HepG2 (cell line): ENCODE measurements at regions not wholly inside any gene's neighbourhood (a gene's known extent, or its start where the extent isn't known, plus 50 kb on each side); places are given as distances from the start of the nearest gene placed in this dataset.

Experiments used
- ATAC-seq: fragments of 200-7000 bp; cut with Tn5 transposase; 3 replicates; pipeline ENCODE4 v1.9.1; 2020; ENCODE audit warnings: mild to moderate bottlenecking, moderate library complexity
- BruUV-seq: library from RNA; stranded (reverse); fragments of 400-500 nt; replicated peaks from 2 replicates; lab custom pipeline; 2021; lab: Mats Ljungman, UMichigan
- CTCF ChIA-PET: fragments of 300-600 bp; formaldehyde crosslinking; extraction: SDS; loops from one replicate; lab custom pipeline; 2021; ENCODE audit warnings: low total read pairs, inconsistent platforms, low intra/inter-chr PET ratio; lab: Yijun Ruan, JAX
- POLR2A ChIA-PET: fragments of 350-600 bp; sonication (Branson Sonifier 250); formaldehyde crosslinking; loops from one replicate; lab custom pipeline; 2020; ENCODE audit warnings: antibody characterized with exemption, inconsistent platforms; lab: Yijun Ruan, JAX
- DNase-seq: peaks from one replicate; pipeline ENCODE4 v3.0.0-alpha.2; 2015; ENCODE audit warnings: low spot score
- FAIRE-seq: peaks from 3 replicates; lab custom pipeline; 2011; peaks lifted over from hg19 to GRCh38; lab: Jason Lieb, UNC
- H2AFZ ChIP-seq: one replicate; pipeline ENCODE4 v1.6.1; 2011; ENCODE audit warnings: low read length, inconsistent platforms
- H3K27ac ChIP-seq: fragments of 300-600 bp; 3 replicates; pipeline ENCODE4 v1.8.0; 2011; ENCODE audit warnings: mixed run types, mild to moderate bottlenecking, mixed read lengths, low read length, inconsistent platforms; ENCODE audit not compliant: insufficient read depth; ENCODE audit errors: extremely low read length
- H3K27me3 ChIP-seq, 2 experiments: fragments of 200-600 bp in 1 of 2; 2 replicates in 1 of 2; 3 replicates in 1 of 2; pipeline versions ENCODE4 v1.6.0 to v1.8.0; 2011; ENCODE audit warnings: low read length in 2 of 2, mild to moderate bottlenecking in 2 of 2, moderate library complexity in 2 of 2, inconsistent platforms in 1 of 2; ENCODE audit not compliant: insufficient read depth in 2 of 2, control insufficient read depth in 1 of 2
- H3K36me3 ChIP-seq, 2 experiments: fragments of 200-600 bp in 1 of 2; replicated peaks in 1 of 2; 2 replicates in 1 of 2; 3 replicates in 1 of 2; pipeline versions ENCODE4 v1.5.1 to v1.8.0; 2011; ENCODE audit warnings: low read length in 2 of 2, inconsistent platforms in 1 of 2; ENCODE audit not compliant: insufficient read depth in 2 of 2, control insufficient read depth in 1 of 2
- H3K4me1 ChIP-seq: 2 replicates; pipeline ENCODE4 v1.5.1; 2012; ENCODE audit warnings: low read length, inconsistent platforms; ENCODE audit not compliant: insufficient read depth
- H3K4me2 ChIP-seq: 2 replicates; pipeline ENCODE4 v1.6.0; 2011; ENCODE audit warnings: low read depth, low read length, inconsistent platforms
- H3K4me3 ChIP-seq, 3 experiments: fragments of 200-600 bp in 1 of 3; sonication (generic), shearing (Covaris generic) in 1 of 3; replicated peaks in 1 of 3; 2 replicates each; pipeline ENCODE4 v1.5.1; 2011 to 2016; ENCODE audit warnings: low read length in 3 of 3, inconsistent platforms in 2 of 3, low read depth in 2 of 3, mild to moderate bottlenecking in 2 of 3, control low read depth in 1 of 3, mixed read lengths in 1 of 3; ENCODE audit not compliant: insufficient read depth in 1 of 3
- H3K79me2 ChIP-seq: one replicate; pipeline ENCODE4 v1.6.1; 2011; ENCODE audit warnings: low read length, inconsistent platforms; ENCODE audit not compliant: insufficient read depth
- H3K9ac ChIP-seq: 2 replicates; pipeline ENCODE4 v1.6.0; 2011; ENCODE audit warnings: mild to moderate bottlenecking, low read depth, low read length, inconsistent platforms; ENCODE audit not compliant: insufficient read depth
- H3K9me3 ChIP-seq: 2 replicates; pipeline ENCODE4 v1.5.1; 2012; ENCODE audit warnings: mild to moderate bottlenecking, low read length
- H4K20me1 ChIP-seq: 2 replicates; pipeline ENCODE4 v1.6.0; 2011; ENCODE audit warnings: inconsistent platforms, mild to moderate bottlenecking, low read length, moderate library complexity; ENCODE audit not compliant: insufficient read depth
- ARID3A ChIP-seq: IDR thresholded peaks from 2 replicates; pipeline ENCODE4 v1.6.1; 2012; ENCODE audit warnings: low read depth, low read length, improper control_type of control experiment
- DNMT3B ChIP-seq: conservative IDR thresholded peaks from 2 replicates; pipeline ENCODE4 v1.6.1; 2016; ENCODE audit warnings: missing biosample characterization, control low read depth
- MAFK ChIP-seq, 2 experiments: IDR thresholded peaks in 1 of 2; conservative IDR thresholded peaks in 1 of 2; 2 replicates each; pipeline ENCODE4 v1.6.1; 2011; ENCODE audit warnings: improper control_type of control experiment in 2 of 2, low read length in 2 of 2
- ZNF264 ChIP-seq: sonication (generic); formaldehyde crosslinking; IDR thresholded peaks from 2 replicates; pipeline ENCODE4 v1.4.0; 2020; ENCODE audit warnings: missing genetic modification reagents
- ZNF687 ChIP-seq: sonication (generic); formaldehyde crosslinking; IDR thresholded peaks from 2 replicates; pipeline ENCODE4 v1.5.1; 2020; ENCODE audit warnings: mild to moderate bottlenecking, missing genetic modification reagents, moderate library complexity
- WGBS: methylation state at CpG from one replicate; pipeline ENCODE4 v1.1.6; 2017; ENCODE audit warnings: low lambda C conversion rate; 5-methylcytosine and 5-hydroxymethylcytosine counted together
- in situ Hi-C: cut with HindIII; loops from 2 replicates; pipeline ENCODE4 v1.10.0; 2017; ENCODE audit warnings: low pct_unique_long_range_greater_than_20kb; ENCODE audit not compliant: extremely low pct_ligation_motif_present
- intact Hi-C: fragments of 100-400 bp; cut with micrococcal nuclease; formaldehyde crosslinking; loops from one replicate; pipeline ENCODE4 v1.10.0; 2022; ENCODE audit not compliant: unreplicated experiment

GRCh38 chr17:70606086-70606485 lies 436.8 kb downstream of the KCNJ2 start (continued):
- TF ChIP-seq ARID3A: no peak
- no peak for TF ChIP-seq ZNF687 (CRISPR knock-in tag)
- no peak for TF ChIP-seq ZNF264 (CRISPR knock-in tag)

GRCh38 chr17:70608193-70608592 lies 438.9 kb downstream of the KCNJ2 start:
- TF ChIP-seq MAFK (conservative IDR thresholded peaks at IDR 0.05 in 1 of 2, IDR thresholded peaks at IDR 0.05 in 1 of 2; ENCODE audit: low read length in 2 of 2) (peak in 1 of 2 experiments; percentile 30; a peak in 1 of 4 replicates), DNMT3B (no peak)
- no peak for ATAC-seq
- in situ Hi-C loops: no loop called here

More at GRCh38 chr17:70608193-70608592, 438.9 kb downstream of the KCNJ2 start:
- intact Hi-C loops: no loop called here
- no TSS peak for BruUV-seq
- Histone ChIP-seq H3K4me2 (no peak overlapping the region), H3K4me1 (no peaks in the 10 kb centered on the region), H3K27me3 (no peaks in the 10 kb centered on the region), H3K36me3 (no peaks in the 10 kb centered on the region), H4K20me1 (no peaks in the 10 kb centered on the region), H3K9ac (no peak overlapping the region), H3K27ac (no peak overlapping the region), H3K79me2 (no peaks in the 10 kb centered on the region), H3K4me3 (no peak overlapping the region), H3K9me3 (no peaks in the 10 kb centered on the region), H2AFZ (no peak overlapping the region)
- POLR2A ChIA-PET: no interaction called here
- DNase-seq (no peak), FAIRE-seq (no peak)
- WGBS: 35% methylated on average over 2 of the region's 2 CpGs
- CTCF ChIA-PET: no interaction called here
